Stimulated activated CD8-positive, alpha-beta memory T cell treated with anti-CD3 and anti-CD28 coated beads, Interleukin-2, amount 100 ng/mL, for 48 hours (primary cell): ENCODE measurements at regions not wholly inside any gene's neighbourhood (a gene's known extent, or its start where the extent isn't known, plus 50 kb on each side); places are given as distances from the start of the nearest gene placed in this dataset.

ENCODE experiments used
- DNase-seq, 2 donors: peaks; one replicate each; pipeline ENCODE4 v3.0.0-alpha.2; 2020; ENCODE audit warnings: low read depth in 2 of 2

DNA sequence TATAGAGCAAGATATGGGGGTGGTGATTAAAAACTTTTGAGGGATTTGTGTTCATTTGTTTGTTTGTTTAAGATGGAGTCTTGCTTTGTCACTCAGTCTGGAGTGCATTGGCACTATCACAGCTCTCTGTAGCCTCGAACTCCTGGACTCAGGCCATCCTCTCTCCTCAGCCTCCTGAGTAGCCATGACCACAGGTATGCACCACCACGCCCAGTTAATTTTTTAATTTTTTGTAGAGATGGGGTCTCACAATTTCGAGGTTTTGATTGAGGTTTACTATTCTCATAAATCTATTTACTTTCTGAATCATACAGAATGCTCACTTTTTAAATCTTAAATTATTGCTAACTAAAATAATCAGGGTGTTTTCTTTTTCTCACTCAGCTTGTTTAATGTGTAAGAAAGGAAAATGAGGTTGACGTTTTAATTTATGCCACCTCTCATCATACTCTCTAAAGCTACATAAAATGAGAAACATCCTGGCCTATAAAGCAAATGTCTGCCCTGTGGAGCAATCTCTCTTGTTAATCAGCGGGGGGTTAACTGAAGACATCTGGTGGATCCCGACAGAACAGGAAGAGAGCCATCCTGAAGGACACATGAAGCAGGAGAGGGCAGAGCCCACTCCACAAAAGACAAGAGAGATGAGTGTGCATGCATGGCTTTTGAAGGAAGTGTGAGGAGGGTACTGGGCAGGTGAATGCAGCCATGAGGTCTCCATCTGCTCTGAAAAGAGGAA lies 589.1 kb upstream of the SLC8A1 start:
- no peak for DNase-seq

DNA sequence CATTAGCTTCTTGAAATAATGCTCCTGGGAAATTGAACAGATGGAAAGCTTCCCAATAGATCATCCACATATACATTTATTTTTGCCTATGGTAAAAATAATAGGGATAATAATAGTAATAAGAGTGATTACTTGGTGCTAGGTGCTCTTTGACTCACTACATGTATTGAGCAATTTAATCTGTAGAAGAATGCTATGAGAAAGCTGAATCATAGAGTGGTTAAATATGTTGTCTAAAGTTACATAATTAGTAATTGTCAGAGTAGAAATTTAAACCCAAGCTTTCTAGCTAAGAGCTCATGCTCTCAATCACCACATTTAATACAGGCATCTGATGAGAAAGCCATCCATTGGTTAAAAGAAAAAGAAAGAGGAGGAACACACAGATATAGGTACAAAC lies 590.5 kb upstream of the SLC8A1 start:
- no peak for DNase-seq

DNA sequence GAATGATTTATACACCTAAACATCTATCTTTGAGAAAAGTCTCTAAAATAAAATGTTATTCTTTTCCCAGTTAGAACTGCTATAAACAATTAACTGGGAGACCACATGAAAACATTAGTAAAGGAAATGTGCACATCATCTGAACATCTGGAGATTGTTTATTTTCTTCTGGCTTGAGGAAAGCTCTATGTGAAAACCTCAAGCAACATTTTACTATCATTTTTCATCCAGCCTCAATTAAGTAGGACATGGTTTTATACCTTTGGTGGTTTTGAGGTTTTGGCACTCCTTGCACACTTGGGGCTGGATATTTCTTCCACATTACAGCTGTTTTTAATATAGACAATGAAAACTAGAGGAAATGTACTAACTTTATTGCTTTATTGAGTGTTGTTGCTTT lies 609.5 kb upstream of the SLC8A1 start:
- no peak for DNase-seq

DNA sequence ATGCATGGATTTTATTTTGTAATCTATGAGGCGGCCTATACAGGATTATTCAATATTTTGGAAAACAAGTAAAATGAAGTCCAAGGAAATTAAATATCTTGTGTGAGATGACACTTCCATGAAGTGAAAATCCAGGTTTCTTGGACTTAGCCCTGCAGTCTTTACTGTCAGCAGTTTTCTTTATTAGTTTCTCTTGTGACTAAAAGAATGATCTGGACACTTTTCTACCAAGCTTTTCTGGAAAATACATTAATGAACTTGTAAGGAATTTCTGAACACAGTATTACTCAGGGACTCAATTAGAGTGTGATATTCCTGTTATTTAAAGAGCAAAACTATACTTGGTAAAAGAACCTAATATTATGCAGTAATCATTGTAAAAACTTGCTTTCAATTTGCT lies 610.4 kb upstream of the SLC8A1 start:
- DNase-seq, result no peak

DNA sequence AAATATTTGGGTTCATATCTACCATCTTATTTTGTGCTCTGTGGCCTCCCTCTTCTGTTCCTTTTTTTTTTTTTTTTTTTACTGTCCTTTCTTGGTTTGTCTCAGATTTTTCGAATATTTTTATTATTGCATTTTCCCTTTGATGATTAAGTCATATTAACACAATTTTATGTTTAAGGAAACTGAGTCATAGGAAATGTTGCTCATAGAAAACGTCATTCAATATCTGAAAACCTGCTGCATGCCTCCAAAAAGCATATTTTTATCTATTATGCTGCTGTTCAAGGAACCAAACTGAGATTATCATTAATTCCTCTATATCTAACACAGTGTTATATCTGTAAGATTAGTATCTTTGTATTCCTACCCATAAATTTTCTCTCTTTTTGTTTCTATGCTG lies 614.3 kb upstream of the SLC8A1 start:
- no peak for DNase-seq

DNA sequence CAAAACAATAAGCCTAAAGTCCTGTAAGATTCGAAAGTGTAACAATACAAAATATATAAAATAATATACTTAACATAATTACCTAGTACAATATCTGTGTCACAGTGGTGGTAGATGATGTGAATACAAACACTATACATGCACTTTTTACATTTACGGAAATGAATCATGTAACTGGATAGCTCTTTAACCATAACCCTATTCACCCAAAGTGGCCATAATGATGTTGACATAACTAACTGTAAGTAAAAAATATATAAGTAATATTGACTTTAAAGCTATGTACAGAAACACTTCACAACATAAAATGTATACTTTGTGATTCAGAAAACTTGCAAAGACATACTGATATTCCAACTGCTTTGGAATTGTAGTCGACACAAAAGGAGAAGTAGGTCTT lies 616.9 kb upstream of the SLC8A1 start:
- DNase-seq, result no peak

DNA sequence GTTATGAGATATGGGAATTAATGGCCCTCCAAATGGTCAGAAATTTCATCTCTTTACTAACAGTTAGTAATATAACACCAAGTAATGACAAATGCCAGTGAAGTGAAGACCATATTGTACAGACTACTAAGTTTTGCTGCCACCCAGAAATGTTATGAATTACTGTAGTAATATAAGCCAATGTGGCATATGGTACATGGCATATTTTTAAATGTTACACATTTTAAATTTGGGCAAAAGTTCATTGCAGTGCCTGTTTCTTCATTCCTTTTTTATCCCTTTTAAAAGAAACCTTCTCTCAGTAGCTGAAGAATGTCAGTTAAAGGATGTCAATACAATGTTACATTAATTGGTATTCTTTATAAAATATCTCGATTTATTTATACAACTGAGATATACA lies 626.5 kb upstream of the SLC8A1 start:
- no peak for DNase-seq

DNA sequence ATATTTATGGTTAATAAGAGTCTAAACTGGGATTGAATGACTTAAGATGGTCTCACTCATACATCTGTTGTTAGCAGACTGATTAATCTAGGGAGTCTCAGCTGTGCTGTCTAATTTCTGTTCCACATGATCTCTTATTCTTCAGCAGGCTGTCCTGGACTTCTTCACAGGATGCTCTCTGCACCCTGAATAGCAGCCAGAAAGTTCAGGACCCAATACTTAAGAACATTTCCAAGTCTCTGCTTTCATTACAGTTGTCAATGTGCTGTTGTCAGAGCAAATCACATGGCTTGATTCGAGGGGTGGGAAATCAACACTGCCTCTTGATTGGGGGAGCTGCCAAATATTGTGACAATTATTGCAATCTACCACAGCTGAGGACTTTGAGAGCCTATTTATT lies 627.1 kb upstream of the SLC8A1 start:
- no peak for DNase-seq

DNA sequence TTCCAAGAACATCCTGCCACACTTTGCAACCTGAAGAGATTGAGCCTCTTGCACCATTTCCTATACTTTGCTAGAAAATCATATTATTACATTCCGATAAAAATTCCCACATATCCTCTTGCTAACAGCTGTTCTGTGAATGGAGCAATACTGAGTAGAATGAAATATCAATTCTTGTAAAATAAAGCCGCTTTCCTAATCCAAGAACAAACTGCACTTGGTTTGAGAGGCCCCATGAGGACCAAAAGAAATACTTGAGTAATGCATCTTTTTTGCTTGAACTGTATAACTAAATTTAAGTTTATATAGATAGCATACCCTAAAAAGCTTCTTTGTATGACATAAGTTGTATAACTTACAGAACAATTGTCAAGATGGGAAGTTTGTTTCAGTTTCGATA lies 632.4 kb upstream of the SLC8A1 start:
- DNase-seq, result no peak

DNA sequence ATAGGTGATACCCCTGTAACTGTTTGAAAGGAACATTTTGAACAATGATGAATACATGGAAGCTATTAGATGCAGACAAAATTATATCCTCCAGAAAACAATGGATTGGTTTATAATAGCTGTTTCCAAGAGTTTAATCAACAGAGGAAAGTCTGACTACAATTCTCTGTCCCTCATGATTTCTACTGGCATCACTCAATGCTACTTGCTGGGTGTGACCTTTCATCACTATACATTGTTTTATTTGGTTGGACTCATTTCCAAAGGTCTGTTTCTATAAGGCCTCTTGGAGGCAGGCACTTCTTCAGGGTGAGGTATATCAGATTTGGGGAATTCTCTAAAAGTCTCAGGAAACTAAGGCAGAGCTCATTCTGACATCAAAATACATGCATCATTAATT lies 636.1 kb upstream of the SLC8A1 start:
- DNase-seq, result no peak

DNA sequence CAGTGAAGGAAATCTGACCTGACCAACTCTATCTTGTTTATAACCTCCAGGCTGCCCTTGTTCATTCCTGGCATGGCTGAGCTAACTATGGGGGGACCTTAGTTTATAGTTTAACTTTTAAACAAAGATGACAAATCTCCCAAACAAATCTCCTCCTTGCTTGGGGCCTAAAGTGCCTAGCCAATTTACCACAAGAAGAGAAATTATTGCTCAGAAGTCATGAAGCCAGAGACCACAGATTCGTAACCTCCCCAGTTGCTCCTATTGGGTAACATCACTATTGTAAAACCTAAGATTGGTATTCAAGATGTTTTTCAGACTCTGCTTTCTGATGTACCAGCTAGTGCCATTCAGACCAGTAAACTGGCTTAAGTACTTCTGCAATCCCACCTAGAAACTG lies 649.4 kb upstream of the SLC8A1 start:
- no peak for DNase-seq

DNA sequence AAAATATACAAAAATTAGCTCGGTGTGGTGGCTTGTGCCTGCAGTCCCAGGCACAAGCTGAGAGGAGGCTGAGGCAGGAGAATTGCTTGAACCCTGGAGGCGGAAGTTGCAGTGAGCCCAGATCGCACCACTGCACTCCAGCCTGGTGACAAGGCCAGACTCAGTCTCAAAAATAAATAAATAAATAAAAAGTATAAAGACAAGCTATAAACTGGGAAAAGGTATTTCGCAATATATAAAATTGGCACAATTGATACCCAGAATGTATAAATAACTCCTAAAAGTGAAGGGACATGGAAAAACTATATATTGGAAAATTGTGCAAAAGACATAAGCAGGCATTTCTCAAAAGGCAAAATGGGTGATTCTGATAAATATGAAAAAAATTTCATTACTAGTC lies 657.9 kb upstream of the SLC8A1 start:
- no peak for DNase-seq

DNA sequence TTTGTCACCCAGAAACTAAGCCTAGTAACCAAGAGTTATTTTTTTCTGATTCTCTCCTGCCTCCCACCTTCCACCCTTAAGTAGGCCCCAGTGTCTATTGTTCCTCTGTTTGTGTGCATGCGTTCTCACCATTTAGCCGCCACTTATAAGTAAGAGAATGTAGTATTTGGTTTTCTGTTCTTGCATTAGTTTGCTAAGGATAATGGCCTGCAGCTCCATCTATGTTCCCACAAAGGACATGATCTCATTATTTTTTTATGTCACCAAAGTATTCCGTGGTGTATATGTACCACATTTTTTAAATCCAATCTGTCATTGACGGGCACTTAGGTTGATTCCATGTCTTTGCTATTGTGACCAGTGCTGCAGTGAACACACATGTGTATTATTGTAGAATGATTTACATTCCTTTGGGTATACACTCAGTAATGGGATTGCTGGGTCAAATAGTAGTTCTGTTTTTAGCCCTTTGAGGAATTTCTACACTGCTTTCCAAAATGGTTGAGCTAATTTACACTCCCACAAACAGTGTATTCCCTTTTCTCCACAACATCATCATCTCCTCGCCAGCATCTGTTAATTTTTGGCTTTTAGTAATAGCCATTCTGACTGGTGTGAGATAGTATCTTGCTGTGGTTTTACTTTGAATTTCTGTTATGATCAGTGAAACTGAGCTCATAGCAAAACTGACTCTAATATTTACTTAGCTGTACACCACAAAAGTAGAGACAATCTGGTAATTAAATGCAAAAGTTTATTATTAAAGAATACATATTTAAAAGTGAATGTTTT lies 660.1 kb upstream of the SLC8A1 start:
- no peak for DNase-seq

DNA sequence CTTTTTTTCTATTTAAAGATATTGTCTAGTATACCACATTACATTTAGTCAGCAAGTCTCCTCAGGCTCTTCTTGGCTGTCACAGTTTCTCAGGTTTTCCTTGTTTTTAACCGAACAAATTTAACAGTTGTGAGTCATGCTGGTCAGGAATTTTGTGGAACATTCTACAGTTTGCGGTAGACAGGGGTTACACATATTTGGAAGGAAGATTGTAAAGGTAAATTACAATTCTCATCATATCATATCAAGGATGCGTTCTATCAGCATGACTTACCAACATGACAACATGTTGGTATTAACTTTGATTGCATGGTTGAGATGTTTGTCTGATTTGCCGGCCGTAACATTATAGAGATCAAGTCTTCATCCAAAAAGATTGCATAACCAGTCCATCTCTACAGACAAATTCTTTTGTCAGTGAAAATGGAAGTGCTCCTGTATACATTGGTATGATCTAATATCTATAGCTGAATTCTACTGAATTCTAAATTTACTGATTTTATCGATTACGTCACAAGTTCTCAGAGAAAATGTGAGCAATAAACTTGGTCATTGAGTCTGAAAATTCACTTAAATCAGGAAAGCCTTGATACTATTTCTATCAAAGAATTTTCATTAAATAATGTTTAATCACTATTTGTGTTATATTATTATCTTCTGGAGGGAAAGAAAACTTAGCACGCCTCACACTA lies 664.4 kb upstream of the SLC8A1 start:
- no peak for DNase-seq

DNA sequence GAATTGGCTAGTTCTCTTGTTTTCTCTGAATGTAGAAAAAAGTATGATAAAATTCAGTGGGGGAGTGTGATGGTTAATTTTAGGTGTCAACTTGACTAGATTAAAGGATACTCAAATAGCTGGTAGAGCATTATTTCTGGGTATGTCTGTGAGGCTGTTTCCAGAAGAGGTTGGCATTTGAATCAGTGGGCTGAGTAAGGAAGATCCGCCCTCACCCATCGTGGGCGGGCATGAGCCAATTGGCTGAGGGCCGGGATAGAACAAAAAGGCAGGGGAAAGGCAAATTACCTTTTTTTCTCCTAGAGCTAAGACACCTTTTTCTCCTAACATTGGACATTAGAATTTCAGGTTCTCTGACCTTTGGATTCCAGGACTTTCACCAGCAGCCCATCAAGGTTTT lies 667.6 kb upstream of the SLC8A1 start:
- no peak for DNase-seq

DNA sequence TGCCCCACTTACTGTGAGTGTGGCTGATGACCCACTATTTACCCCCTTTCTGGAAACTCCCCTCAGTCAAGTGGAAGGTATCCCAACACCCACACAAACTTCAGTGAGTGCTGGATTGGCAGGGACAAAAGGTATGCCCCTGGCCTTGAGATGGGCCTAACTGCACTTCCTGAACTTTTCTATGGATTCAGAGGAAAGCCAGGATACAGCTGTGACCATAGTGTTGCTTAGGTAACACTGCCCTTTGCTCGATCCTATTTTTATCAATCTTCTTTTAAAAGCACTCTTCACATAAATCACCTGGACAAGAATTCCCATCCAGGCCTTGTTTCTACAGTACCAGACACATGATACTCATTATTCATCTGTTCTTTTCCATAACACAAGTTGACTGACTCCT lies 671.5 kb upstream of the SLC8A1 start:
- DNase-seq, result no peak

DNA sequence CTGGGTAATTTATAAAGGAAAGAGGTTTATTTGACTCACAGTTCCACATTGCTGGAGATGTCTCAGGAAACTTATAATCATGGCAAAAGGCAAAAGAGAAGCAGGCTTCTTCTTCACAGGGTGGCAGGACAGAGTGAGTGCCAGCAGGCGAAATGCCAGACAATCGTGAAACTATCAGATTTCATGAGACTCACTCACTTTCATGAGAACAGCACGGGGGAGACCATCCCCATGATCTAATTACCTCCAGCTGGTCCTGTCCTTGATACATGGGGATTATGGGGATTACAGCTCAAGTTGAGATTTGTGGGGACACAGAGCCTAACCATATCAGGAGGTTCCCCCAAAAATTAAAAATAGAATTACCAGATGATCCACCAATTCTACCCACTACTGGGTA lies 675.5 kb upstream of the SLC8A1 start:
- DNase-seq, result no peak

DNA sequence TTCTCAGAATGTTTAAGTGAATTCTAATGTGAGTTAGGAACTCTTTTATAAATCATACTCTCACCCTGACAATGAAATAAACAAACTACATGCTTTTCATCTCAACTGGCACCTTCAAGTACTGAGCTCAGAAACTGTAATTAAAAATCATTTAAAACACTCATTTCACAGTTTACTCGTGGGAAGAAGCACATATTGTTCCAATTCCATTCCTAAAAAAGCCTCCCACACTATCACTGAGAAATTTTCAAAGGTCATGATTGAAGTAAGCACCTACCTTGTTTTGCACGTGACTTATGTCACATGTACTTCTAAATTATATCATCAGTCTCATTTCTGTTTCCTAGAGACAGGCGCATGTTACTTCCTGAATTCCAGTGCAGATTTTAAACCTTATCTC lies 678.1 kb upstream of the SLC8A1 start:
- no peak for DNase-seq

DNA sequence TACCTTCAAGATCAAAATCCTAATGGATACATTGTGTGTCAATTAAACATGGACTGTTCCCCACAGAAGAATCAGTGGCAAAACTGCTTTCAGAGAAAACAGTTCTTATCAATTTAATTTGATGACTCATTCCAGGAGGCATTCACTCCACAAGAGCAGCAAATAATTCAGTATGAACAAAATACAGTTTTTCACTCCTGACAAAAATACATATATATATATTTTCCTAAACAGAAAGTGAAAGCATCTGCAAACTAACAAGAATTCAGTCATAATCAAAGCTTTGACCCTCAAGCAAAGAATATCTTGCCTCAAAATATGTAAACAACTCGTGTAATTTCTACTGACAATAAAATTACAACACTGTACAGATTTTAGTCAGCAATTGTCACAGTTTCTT lies 685.1 kb upstream of the SLC8A1 start:
- DNase-seq, result no peak

DNA sequence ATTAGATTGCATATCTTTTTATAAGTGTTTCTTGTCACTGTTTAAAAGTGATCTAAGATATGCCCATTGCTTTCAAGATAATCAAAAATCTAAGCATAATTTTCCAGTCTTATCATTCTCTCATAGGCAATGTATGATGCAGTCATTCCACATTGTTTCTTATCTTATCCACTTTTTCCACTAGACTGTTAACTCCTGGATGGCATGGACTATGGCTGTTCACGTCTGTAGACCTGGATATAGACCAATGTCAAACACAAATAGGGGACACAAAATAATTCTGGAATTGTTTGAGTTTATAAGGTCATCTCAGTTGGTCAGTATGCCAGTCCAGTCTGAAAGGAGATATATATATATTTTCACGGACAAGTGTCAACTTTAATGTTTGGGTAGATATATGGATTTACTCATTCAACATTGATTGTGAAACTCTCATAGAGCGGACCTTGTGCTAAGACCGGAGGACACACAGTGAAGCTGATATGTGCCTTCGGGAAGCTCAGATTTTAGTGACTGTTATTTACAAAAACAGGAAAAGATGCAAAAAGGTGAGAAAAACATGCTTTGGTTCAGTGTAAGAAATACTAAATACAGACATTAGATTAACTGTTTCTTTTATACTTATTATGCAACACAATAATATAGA lies 689.4 kb upstream of the SLC8A1 start:
- DNase-seq, result no peak

DNA sequence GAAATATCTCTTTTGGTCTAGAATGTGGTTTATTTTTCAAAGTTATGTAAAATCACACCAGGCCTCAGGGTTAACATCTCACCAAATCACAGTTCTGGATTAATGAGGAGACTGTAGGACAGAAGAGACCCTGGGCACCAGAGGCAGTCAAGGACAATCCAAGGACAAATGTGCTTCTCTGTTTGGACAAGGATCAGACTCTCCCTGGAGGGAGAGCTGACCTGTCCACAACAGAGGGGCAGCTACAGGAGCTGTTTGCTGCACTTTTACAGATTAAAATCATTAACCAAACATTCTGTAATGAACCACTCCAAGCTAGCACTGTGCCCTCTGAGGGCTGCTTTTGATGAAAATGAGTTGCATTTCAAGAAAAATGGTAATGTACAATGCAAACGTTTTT lies 690.6 kb upstream of the SLC8A1 start:
- no peak for DNase-seq

DNA sequence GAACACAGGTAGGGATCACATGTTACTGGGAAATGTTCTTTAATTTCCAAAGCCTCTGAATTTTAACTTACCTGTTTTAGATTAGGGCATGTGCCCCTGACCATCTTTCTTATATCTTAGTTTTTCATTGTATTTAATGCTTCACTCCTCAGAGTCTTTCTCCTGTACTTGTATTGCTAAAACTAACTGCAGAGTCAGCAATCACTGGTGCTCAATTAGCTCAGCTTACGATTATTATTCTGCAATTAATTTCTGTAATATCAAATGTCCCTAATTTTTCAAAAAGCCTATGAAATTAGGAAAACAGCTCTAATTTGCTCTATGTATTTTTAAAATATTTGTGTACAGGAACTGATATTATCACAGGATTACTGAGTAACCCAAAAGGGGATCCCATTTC lies 693.2 kb upstream of the SLC8A1 start:
- DNase-seq, result no peak

DNA sequence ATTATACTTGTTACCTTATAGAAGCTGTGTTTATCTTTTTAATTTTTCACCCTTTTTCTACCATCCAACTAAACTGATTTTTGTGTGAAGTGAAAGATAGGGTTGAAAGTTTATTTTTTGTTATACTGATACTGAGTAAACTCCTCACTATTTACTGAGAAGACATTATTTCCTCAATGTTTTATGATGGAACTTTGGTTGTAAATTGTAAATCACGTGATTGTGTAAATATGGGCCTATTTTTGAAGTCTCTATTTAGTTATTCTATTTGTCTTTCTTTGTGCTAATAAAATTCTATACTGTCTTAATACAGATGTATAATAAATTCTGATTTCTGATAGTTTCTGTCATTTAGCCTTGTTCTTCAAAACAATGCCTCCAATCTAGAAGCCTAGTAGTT lies 697.2 kb upstream of the SLC8A1 start:
- no peak for DNase-seq
